ENCODE measurements at regions not wholly inside any gene's neighbourhood (a gene's known extent, or its start where the extent isn't known, plus 50 kb on each side); places are given as distances from the start of the nearest gene placed in this dataset.

- no peak for DNase-seq
Observed at GRCh38 chr11:109298865-109299264, 123.1 kb upstream of the C11orf87 start.

DNA sequence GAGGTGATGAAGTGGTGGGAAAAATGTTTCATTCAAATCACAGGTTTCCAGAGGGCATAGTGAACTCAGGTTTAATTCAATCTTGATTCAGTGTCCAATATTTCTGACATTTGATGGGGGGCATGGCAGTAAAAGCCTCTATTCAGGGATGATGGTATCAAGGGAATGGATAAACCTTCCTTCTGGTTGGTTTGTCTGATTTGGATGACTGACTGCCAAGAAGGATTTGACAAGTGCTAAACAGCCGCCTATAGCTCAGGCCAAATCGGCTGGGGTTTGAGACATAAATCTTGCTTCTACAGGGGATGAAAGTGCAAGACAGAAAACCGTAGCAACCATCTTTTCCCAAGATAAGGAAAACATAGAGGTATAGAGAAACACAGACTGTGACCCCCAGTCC is 121.8 kb upstream of the C11orf87 start:
- no peak for DNase-seq

GRCh38 chr11:109302591-109303334 is 119.2 kb upstream of the C11orf87 start:
- no peak for DNase-seq

GRCh38 chr11:109303342-109303741 is 118.6 kb upstream of the C11orf87 start:
- DNase-seq = no peak

DNA sequence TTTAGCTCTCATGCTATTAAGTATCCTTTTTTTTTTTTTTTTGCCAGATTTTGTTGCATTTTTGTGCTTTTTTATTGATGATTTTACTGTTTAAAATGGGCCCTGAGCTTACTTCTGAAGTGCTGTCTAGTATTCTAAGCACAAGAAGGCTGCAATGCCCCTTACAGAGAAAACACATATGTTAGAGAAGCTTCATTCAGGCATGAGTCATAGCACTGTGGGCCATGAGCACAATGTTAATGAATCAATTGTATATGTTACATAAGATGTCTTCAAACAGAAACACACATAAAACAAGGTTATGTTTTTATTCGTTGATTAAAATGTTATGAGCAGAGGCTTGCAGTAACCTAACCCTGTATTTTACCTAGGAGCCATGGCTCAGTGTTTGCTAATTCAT is 117.8 kb upstream of the C11orf87 start:
- no peak for DNase-seq

DNA sequence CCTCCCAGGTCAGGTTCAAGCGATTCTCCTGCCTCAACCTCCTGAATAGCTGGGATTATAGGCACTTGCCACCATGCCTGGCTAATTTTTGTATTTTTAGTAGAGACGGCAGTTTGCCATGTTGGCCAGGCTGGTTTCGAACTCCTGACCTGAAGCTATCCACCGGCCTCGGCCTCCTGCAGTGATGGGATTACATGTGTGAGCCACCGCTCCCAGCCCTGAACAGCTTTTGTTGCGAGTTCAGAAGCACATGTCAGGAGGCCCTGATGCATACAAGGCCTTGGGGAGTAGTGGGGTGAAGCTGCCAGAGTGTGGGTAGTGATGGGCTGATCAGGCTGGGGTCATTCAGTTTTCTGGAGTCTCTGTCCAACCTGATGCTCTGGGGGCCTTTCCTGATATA is 117.0 kb upstream of the C11orf87 start:
- DNase-seq = no peak

GRCh38 chr11:109306322-109306721 is 115.7 kb upstream of the C11orf87 start:
- no peak for DNase-seq

GRCh38 chr11:109307366-109307765 is 114.6 kb upstream of the C11orf87 start:
- no peak for DNase-seq

- no peak for DNase-seq
Observed at GRCh38 chr11:109308551-109308950, 113.4 kb upstream of the C11orf87 start.

- DNase-seq = no peak
Observed at GRCh38 chr11:109309153-109309552, 112.8 kb upstream of the C11orf87 start.

DNA sequence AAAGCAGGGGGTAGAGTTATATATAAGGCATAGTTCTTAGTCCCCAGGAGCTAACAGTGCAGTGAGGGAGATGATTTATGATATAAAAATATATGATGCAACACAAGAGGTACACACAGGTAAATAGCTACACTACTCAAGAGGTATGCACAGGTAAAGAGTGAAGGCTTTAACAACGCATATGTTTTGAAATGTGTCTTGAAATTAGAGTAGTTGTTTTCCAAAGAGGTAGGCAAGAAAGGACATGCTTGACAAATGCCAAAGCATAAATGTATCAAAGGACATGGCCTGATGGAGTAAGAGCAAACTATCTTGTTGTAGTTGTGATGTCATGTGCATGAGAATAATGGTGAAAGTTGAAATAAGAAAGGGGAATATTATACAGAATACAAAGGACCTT is 104.3 kb upstream of the C11orf87 start:
- no peak for DNase-seq

DNA sequence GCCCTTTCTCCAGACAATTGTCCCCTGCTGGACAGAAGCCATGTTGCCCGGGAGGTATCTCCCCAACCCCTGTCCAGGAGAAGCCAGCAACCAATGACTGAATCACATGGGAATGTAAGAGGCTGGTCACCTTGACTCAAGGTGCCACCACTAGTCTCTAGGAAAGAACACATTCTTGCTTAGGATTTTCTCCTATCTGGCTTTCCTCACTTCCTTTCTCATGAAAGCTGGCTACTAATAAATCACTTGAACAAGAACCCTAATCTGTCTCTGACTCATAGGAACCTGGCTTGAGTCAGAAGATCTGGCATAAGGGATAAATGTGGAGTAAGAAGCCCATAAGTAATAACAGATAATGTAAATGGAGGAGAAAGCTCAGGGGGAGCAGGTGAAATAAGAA is 101.4 kb upstream of the C11orf87 start:
- no peak for DNase-seq

DNA sequence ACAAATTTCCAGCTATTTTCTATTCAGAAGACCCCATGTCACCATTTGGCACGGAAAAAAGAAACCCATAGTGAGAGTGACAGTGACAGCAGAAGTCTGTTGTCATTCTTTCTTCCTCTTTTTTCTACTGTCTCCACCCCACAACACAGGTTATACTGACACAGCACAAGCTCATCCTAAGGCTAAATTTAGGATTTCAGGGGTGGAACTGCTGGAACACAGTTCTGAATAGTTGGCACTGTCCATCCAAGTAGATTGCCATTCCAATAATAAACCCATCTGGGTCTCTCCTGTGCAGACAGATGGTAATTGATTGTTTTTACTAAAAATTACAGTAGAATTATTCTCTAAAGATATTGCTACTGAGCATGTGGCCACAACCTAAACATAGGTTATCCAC is 95.2 kb upstream of the C11orf87 start:
- no peak for DNase-seq

GRCh38 chr11:109329716-109330115 is 92.3 kb upstream of the C11orf87 start:
- no peak for DNase-seq

DNA sequence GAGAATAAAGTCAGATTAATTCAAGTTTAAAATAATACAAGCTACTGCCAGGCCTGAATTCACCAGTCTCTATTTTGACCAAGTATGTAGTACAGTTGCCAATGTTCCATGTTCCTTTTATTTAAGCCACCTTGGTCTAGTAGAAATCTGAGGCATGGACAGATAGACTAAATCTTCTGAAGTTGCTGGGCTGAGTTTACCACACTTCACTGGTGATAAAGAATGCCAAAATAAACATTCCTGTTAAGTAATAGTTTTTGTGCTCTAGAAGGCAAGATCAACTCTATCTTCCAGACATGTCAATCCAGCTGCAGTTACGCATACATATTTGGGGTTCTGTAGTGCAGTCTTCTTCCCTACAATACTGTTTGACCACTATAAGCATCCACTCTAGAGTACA is 83.9 kb upstream of the C11orf87 start:
- DNase-seq = no peak

- no peak for DNase-seq
Observed at GRCh38 chr11:109342261-109342660, 79.7 kb upstream of the C11orf87 start.

DNA sequence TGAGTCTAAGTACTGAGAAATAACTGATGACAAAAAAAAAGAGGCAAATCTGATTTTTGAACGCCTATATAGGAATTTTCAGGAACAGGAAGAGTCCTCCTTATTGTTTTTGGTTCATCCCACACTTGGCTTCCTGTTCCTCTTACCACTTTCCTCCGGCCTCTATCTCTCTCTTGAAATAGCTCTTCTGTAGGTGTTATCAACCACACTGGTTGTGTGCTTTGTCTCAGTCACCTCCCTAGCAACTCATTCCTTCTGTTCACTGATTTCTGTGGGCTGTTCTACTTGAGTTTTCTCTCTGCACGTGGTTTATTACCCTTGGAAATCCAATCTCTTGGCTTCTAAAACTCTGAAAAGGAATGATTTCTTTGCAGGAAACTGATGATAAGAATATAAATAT is 78.7 kb upstream of the C11orf87 start:
- DNase-seq = no peak

DNA sequence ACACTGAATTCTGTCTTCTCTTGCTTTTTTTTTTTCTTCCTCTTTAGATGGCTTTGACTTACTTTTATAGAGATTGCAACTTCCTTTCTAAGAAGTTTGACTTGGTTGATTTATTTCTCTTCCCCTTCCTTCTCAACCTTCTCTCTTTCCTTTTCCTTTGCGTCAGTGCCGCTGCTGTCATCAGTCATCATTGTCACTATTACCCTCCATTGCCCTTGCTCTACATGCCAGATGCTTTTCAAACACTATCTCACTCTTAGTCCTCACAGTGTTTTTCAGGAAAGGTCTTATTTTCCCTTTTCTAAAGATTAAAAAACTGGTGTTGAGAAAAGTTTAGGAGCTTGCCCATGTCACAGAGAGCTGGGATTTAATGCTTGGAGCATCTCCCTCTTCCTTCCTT is 74.7 kb upstream of the C11orf87 start:
- DNase-seq = no peak

- DNase-seq = no peak
Observed at GRCh38 chr11:109349276-109350080, 72.5 kb upstream of the C11orf87 start.

DNA sequence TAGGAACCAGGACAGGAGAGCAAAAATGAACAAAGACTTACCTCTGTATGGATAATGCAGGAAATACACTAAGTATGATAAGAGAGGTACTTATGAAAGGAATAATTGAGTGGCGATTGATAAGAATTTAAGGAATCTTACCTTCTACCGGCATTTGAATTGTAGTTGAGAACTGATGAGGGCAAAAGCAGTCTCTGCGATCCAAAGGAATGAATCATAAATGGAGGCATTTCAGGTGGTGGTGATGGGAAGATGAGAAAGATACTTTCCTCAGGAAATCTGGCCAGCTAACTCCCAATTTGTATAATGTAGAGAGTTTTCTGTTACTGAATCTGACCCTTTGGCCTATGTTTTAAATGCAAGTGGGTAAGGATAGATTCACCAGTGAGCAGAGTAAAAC is 71.9 kb upstream of the C11orf87 start:
- DNase-seq = no peak

- no peak for DNase-seq
Observed at GRCh38 chr11:109362059-109362458, 59.9 kb upstream of the C11orf87 start.

DNA sequence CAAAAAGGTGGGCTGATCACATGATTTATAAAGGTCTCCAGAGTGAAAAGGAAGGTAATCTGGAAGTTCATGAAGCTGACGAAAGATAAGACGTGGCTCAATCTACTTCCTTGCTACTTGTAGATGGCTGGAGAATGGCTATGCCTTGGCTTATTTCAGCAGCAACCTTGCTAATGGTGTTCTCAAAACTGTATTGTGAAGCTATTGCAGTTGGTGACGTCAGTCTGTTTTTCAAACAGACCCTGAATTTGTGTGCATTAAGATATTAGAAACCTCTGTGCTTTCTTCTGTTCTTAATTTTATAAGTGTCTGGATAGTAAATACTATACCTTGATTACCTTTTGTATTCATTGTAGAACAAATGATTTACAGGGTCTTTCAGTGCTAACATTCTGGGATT is 58.3 kb upstream of the C11orf87 start:
- DNase-seq = no peak

- no peak for DNase-seq
Observed at GRCh38 chr11:109364851-109365250, 57.1 kb upstream of the C11orf87 start.

DNA sequence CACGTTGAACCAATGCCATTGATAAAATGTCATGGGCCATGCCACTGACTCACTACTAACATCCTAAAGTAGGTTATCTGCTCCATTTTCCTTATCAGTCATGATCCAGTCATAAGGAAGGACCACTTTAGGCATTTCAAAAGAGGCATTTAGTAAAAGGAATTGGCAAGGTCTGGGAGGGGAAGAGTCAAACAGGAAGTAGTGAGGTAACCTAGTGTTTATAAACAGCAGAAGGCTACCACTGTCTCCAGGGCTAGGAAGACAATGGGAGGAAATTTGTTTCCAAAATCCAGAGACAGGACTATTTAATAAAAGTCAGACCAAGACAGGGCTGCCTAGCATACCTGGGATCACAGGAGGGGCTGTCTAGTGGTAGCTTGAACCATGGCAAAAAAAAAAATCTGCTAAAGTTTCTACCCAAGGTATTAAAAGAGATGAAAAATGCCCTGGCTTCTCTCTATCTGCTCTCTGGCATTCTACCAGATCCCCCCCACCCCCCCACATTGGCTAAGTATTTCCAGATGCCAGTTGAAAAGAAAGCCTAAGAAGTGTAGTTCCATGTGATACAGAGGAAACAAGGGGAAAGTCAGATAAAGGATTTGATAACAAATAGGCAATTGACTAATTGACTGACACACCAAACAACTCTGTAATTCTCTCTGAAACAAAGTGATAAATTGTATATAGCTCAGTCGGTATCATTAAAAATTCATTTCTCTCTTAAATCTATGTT is 50.4 kb upstream of the C11orf87 start:
- no peak for DNase-seq
